ENCODE measurements at regions not wholly inside any gene's neighbourhood (a gene's known extent, or its start where the extent isn't known, plus 50 kb on each side); places are given as distances from the start of the nearest gene placed in this dataset.

DNA sequence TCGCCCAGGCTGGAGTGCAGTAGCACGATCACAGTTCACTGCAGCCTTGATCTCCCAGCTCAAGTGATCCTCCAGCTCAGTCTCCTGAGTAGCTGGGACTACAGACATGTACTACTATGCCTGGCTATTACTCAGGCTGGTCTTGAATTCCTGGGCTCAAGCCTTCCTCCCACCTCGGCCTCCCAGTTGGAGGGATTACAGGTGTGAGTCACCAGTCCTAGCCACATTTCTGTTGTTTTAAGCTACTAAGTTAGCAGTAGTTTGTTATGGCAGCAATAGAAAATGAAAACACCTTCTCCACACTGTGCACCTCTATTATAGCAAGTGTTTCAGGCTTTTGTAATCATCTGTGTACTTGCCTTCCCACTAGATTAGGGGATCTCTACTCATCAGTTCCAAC, 588.9 kb upstream of the TLE4 start:
- Histone ChIP-seq H3K4me1 (ENCODE audit: insufficient read depth, low read length, poor library complexity, severe bottlenecking) (no peaks in the 10 kb centered on the region), H3K4me3 (ENCODE audit: low read depth, low read length, poor library complexity, severe bottlenecking) (no peak overlapping the region), H3K27ac (ENCODE audit: low read depth, low read length, poor library complexity, severe bottlenecking) (no peak overlapping the region), H3K36me3 (ENCODE audit: insufficient read depth, low read length, poor library complexity, severe bottlenecking) (no peaks in the 10 kb centered on the region), H3K27me3 (replicated peaks; ENCODE audit: insufficient read depth, low read depth, low read length, poor library complexity) (no peaks in the 10 kb centered on the region), H3K9me3 (ENCODE audit: low read depth, low read length, poor library complexity, severe bottlenecking) (no peaks in the 10 kb centered on the region)
- no peak for DNase-seq (ENCODE audit: low spot score)
- POLR2A ChIA-PET (ENCODE audit: low non-redundant PET): no interaction called here
- no TSS peak for BruUV-seq (replicated peaks)
- TF ChIP-seq CTCF (conservative IDR thresholded peaks at IDR 0.05; ENCODE audit: low read depth, low read length) (no peak), EZH2 (IDR thresholded peaks at IDR 0.05; ENCODE audit: borderline replicate concordance, low read depth, low read length, poor library complexity, severe bottlenecking) (no peak)
- intact Hi-C loops (cut with micrococcal nuclease; ENCODE audit: unreplicated experiment): no loop called here
- CTCF ChIA-PET: no interaction called here

DNA sequence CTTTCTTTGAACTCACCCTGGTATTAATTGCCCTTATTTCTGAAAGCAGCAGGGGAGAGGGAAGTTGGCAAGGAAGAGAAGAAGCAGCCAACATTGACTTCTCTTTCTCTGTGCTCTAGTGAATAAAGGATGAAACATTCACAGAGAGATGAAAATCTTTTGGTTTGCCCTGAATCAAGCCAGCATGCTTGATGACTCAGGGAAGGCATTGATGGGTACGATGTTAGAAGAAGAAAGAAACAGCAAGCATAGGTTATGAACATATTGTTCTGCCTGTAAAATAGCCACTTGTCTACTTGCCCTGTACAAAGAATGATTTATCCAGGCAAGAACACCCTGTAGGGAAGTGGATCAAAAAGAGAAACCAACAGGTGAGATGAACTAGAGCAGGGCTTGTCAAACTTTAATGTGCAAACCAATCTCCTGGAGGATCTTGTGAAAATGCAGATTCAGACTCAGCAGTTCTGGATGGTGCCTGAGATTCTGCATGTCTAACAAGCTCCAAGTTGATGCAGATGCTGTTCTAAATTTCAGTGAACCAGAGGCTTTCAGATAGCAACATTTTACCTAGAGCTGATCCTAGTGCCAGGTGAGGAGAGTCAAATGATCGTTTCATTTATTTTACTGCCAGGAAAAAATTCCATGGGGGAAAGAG, 586.6 kb upstream of the TLE4 start:
- Histone ChIP-seq H3K36me3 (ENCODE audit: insufficient read depth, low read length, poor library complexity, severe bottlenecking) (no peaks in the 10 kb centered on the region), H3K4me3 (ENCODE audit: low read depth, low read length, poor library complexity, severe bottlenecking) (no peak overlapping the region), H3K27me3 (replicated peaks; ENCODE audit: insufficient read depth, low read depth, low read length, poor library complexity) (no peaks in the 10 kb centered on the region), H3K27ac (ENCODE audit: low read depth, low read length, poor library complexity, severe bottlenecking) (no peak overlapping the region), H3K9me3 (ENCODE audit: low read depth, low read length, poor library complexity, severe bottlenecking) (no peaks in the 10 kb centered on the region), H3K4me1 (ENCODE audit: insufficient read depth, low read length, poor library complexity, severe bottlenecking) (no peaks in the 10 kb centered on the region)
- no peak for TF ChIP-seq CTCF (conservative IDR thresholded peaks at IDR 0.05; ENCODE audit: low read depth, low read length)
- CTCF ChIA-PET: no interaction called here
- DNase-seq (ENCODE audit: low spot score): no peak
- intact Hi-C loops (cut with micrococcal nuclease; ENCODE audit: unreplicated experiment): no loop called here
- BruUV-seq (replicated peaks): no TSS peak
- POLR2A ChIA-PET (ENCODE audit: low non-redundant PET): no interaction called here

GRCh38 chr9:78986446-78986845, 585.3 kb upstream of the TLE4 start:
- BruUV-seq (replicated peaks): no TSS peak
- H3K27ac ChIP-seq (ENCODE audit: low read depth, low read length, poor library complexity, severe bottlenecking): no peak overlapping the region
- H3K27me3 ChIP-seq (replicated peaks; ENCODE audit: insufficient read depth, low read depth, low read length, poor library complexity): no peaks in the 10 kb centered on the region
- POLR2A ChIA-PET (ENCODE audit: low non-redundant PET): no interaction called here
- intact Hi-C loops (cut with micrococcal nuclease; ENCODE audit: unreplicated experiment): no loop called here
- no peaks in the 10 kb centered on the region for H3K9me3 ChIP-seq (ENCODE audit: low read depth, low read length, poor library complexity, severe bottlenecking)
- TF ChIP-seq EZH2 (IDR thresholded peaks at IDR 0.05; ENCODE audit: borderline replicate concordance, low read depth, low read length, poor library complexity, severe bottlenecking) (no peak), CTCF (conservative IDR thresholded peaks at IDR 0.05; ENCODE audit: low read depth, low read length) (no peak)
- no peak for DNase-seq (ENCODE audit: low spot score)
- CTCF ChIA-PET: no interaction called here
- no peak overlapping the region for H3K4me3 ChIP-seq (ENCODE audit: low read depth, low read length, poor library complexity, severe bottlenecking)
- H3K4me1 ChIP-seq (ENCODE audit: insufficient read depth, low read length, poor library complexity, severe bottlenecking): no peaks in the 10 kb centered on the region
- no peaks in the 10 kb centered on the region for H3K36me3 ChIP-seq (ENCODE audit: insufficient read depth, low read length, poor library complexity, severe bottlenecking)

Data from A673 (cell line).